ENCODE measurements at regions not wholly inside any gene's neighbourhood (a gene's known extent, or its start where the extent isn't known, plus 50 kb on each side); places are given as distances from the start of the nearest gene placed in this dataset.
A peak's percentile ranks its signal among the peaks of the same experiment; 100 is the strongest.
"Not testable (repeated sequence)": the region's sequence is repeated elsewhere in the genome, so short reads cannot be mapped to it uniquely, and the experiment has no call there.

DNA sequence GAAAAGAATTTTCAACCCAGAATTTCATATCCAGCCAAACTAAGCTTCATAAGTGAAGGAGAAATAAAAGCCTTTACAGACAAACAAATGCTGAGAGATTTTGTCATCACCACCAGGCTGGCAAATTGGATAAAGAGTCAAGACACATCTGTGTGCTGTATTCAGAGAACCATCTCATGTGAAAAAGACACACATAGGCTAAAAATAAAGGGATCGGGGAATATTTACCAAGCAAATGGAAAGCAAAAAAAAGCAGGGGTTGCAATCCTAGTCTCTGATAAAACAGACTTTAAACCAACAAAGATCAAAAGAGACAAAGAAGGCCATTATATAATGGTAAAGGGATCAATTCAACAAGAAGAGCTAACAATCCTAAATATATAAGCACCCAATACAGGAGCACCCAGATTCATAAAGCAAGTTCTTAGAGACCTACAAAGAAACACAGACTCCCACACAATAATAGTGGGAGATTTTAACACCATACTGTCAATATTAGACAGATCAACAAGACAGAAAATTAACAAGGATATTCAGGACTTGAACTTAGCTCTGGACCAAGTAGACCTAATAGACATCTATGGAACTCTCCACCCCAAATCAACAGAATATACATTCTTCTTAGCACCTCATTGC lies 55.9 kb upstream of the ACSM6 start:
- not testable (repeated sequence) for DNase-seq

DNA sequence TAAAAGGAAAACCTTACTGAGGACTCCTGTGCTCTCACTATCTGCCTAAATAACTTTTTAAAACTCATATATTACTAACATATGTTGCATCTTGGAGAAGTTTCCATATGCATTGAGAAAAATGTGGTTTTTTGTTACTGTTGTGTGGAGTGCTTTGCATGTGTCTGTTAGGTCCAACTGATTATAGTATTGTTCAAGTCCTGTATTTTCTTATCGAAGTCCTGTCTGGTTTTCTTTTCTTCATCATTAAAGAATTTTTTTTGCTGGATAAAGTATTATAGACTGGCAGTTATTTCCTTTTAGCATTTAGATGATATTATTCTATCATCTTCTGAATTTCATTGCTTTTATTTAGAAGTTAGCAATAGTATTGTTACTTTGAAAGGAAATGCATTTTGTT lies 59.5 kb upstream of the ACSM6 start:
- TF ChIP-seq POLR2A (IDR thresholded peaks at IDR 0.05; ENCODE audit: low read length) (no peak), GATA1 (IDR thresholded peaks at IDR 0.05; ENCODE audit: low read depth, low read length) (no peak)
- DNase-seq: no peak

DNA sequence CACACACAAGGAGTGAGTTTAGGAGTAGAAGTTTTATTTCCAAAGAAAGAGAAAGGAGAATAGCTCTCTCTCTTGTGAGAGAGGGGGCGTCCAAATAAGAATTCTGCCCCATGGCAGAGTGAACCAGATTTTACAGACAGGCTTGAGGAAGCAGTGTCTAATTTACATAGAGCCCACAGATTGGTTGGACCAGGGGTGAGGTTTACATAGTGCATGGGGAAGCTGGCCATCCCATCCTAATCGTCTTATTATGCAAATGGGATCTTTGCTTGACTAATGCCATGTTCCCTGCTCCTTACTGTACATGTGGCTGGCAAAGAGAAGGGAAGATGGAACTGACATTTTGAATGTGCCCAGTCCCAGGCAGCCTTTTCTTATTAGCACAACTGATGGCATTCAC lies 60.0 kb upstream of the ACSM6 start:
- no peak for TF ChIP-seq GATA1 (IDR thresholded peaks at IDR 0.05; ENCODE audit: low read depth, low read length)
- TF ChIP-seq POLR2A (IDR thresholded peaks at IDR 0.05; ENCODE audit: low read length): no peak

DNA sequence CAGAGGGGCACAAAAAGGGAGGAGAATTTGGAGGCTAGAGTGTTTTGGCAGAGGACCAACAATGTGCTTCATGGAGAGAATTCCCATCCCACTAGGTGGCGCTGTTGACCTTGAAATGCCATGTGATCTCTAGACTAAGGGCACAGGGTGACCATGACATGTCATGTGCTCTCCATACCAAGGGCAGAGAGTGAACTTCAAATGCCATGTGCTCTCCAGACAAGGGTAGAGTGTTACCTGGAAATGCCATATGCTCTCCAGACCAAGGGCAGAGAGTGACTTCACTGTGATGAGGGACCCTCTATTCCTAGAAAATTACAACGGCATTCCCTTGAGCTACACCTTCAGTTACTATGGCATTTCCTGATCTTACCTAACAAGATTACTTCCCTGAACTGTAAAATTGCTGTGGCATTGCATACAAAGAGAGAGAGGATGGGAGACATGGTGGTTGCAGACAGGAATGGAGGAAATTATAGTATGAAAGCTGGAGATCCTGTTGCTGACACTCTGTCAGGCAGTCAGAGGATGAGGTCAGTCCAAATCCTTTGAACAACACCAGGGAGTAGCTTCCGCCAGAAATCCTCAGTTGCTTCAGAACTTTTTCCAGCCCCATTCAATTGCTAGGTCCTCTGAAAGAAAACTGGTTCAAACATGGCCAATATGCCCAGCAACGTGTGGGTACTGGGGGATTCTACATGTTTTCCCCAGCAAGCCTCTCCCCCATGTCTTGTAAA lies 60.9 kb upstream of the ACSM6 start:
- no peak for TF ChIP-seq POLR2A (IDR thresholded peaks at IDR 0.05; ENCODE audit: low read length)
- no peak for TF ChIP-seq GATA1 (IDR thresholded peaks at IDR 0.05; ENCODE audit: low read depth, low read length)
- peak; percentile 85 to 92 for DNase-seq

More for the DNA sequence above, 60.0 kb upstream of the ACSM6 start:
- no peak for DNase-seq

DNA sequence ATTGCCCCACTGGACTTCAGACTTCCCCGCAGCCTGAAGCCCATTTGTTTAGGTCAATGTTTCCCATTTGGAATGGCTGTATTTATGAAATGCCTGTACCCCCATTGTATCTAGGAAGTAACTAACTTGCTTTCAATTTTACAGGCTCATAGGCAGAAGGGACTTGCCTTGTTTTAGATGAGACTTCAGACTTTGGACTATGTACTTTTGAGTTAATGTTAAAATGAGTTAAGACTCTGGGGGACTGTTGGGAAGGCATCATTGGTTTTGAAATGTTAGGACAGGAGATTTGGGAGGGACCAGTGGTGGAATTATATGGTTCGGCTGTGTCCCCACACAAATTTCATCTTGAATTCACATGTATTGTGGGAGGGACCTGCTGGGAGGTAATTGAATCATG lies 61.1 kb upstream of the CYP2C8 start:
- DNase-seq: not testable (repeated sequence)

DNA sequence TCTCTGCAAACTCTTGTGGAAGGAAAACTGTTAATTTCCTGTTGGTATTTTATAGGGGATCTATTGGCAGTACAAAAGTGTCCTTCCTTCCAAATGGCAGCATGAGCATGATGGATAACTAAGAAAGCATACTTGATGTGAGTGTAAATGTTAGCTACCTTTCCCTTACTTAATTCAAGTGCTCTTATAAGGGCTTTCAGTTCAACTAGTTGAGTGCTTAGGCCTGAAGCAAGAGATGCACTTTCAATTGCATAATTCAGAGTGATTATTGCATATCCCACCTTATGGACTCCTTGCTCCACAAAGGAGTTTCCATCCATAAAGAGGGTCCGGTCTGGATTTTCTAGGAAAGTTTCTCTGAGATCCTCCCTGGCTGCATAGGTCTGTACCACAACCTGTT lies 56.3 kb upstream of the CYP2C8 start:
- TF ChIP-seq GATA1 (IDR thresholded peaks at IDR 0.05; ENCODE audit: low read depth, low read length) (no peak), POLR2A (IDR thresholded peaks at IDR 0.05; ENCODE audit: low read length) (no peak)
- DNase-seq: no peak

DNA sequence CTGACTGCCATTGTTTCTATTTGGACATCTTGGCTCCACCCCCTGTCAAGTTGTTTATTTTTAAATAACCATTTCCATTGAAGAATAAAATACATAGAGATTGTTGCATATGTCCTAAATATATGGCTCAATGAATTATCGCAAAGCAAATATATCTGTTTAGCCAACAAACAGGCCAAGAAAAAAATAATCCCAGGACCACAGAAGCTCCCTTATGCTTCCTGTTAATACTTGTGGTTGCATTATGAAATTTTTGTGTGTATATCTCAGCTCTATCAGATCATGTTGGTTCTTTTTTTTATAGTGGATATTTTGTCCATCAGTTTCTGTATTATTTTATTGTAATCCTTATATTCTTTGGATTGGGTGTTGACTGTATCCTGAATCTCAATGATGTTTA lies 53.4 kb upstream of the CYP2C8 start:
- DNase-seq: no peak
- TF ChIP-seq GATA1 (IDR thresholded peaks at IDR 0.05; ENCODE audit: low read depth, low read length) (no peak), POLR2A (IDR thresholded peaks at IDR 0.05; ENCODE audit: low read length) (no peak)

DNA sequence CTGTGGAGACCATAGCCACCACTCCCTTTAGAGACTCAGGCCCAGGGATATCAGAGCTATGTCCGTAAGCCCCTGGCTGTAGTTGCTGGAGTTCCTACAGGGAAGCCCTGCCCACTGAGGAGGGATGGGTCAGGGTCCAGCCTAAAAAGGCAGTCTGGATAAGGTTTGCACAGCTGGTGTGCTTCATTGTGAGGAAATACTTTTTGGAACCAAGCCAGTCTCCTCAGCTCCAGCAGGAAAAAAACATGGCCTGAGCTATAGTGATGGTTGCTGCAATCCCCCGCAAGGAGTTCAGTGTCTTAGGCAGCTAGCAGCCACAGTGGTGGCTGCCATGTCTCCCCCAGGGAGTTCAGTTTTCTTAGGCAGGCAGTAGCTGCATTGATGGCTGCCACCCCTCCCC lies 52.6 kb upstream of the CYP2C8 start:
- no peak for DNase-seq
- no peak for TF ChIP-seq POLR2A (IDR thresholded peaks at IDR 0.05; ENCODE audit: low read length)
- no peak for TF ChIP-seq GATA1 (IDR thresholded peaks at IDR 0.05; ENCODE audit: low read depth, low read length)

Measured in erythroblast (primary cell).